K562 (cell line): ENCODE measurements at regions not wholly inside any gene's neighbourhood (a gene's known extent, or its start where the extent isn't known, plus 50 kb on each side); places are given as distances from the start of the nearest gene placed in this dataset.

Experiments
- CUX1 ChIP-seq: fragments of 200-800 bp; sonication (Bioruptor generic); IDR thresholded peaks from 2 replicates; pipeline ENCODE4 v1.6.1; 2016; ENCODE audit warnings: missing genetic modification characterization, missing compliant biosample characterization
- ZNF318 ChIP-seq, 2 experiments: fragments of 450-650 bp; IDR thresholded peaks; 2 replicates each; pipeline ENCODE4 v1.6.1; 2016; ENCODE audit warnings: mild to moderate bottlenecking in 2 of 2, borderline replicate concordance in 1 of 2, low read depth in 1 of 2, moderate library complexity in 1 of 2
- ZNF644 ChIP-seq: fragments of 200-800 bp; sonication (Bioruptor generic); IDR thresholded peaks from 2 replicates; pipeline ENCODE4 v1.6.1; 2016; ENCODE audit warnings: low read depth, missing genetic modification characterization, missing compliant biosample characterization

GRCh38 chr6:137722749-137723272 lies 144.2 kb upstream of the TNFAIP3 start (continued):
- TF ChIP-seq ZNF318 (IDR thresholded peaks at IDR 0.05; ENCODE audit: borderline replicate concordance in 1 of 2, low read depth in 1 of 2) (no peak), ZNF644 (tag) (no peak), CUX1 (CRISPR knock-in tag) (no peak)
